SKM-1 (cell line): ENCODE measurements at regions not wholly inside any gene's neighbourhood (a gene's known extent, or its start where the extent isn't known, plus 50 kb on each side); places are given as distances from the start of the nearest gene placed in this dataset.

Source experiments
- DNase-seq: peaks from one replicate; lab custom pipeline; 2025; ENCODE audit not compliant: unreplicated experiment; lab: John Stamatoyannopoulos, UW

DNA sequence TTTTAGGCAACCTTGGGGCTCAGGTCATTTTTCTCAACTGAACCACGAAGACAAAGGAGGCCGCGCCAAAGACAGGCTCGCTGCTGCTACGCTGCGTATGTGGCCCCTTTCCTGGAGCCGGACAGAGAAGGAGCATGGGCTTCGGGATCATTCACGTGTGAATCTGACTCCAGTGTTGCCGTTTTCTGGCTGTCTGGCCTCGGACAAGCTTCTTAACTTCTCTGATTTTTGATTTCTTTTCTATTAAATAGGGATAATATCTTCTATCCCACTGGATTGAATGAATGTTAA lies 50.8 kb upstream of the ZNF366 start:
- no peak for DNase-seq

GRCh38 chr5:72557167-72558045 lies 50.2 kb upstream of the ZNF366 start:
- no peak for DNase-seq
